Small intestine (tissue), 7 donors: ENCODE measurements at regions not wholly inside any gene's neighbourhood (a gene's known extent, or its start where the extent isn't known, plus 50 kb on each side); places are given as distances from the start of the nearest gene placed in this dataset.
A peak's percentile ranks its signal among the peaks of the same experiment; 100 is the strongest.

Source experiments
- DNase-seq, 2 donors: peaks; one replicate each; pipeline versions ENCODE4 v3.0.0 to v3.0.0-alpha.2; 2013
- FAIRE-seq: peaks from 2 replicates; lab custom pipeline; 2012; peaks lifted over from hg19 to GRCh38; lab: Jason Lieb, UNC
- H3K27ac ChIP-seq, 3 donors: one replicate each; pipeline ENCODE4 v1.5.1; 2013; ENCODE audit warnings: low read length in 2 of 3, mild to moderate bottlenecking in 2 of 3, control low read depth in 1 of 3, inconsistent platforms in 1 of 3, low read depth in 1 of 3, moderate library complexity in 1 of 3
- H3K27me3 ChIP-seq, 3 donors: one replicate each; pipeline ENCODE4 v1.6.1; 2013; ENCODE audit warnings: low read length in 3 of 3, inconsistent platforms in 1 of 3; ENCODE audit not compliant: control insufficient read depth in 3 of 3, insufficient read depth in 3 of 3
- H3K36me3 ChIP-seq, 3 donors: one replicate each; pipeline ENCODE4 v1.6.1; 2013; ENCODE audit warnings: low read length in 3 of 3, inconsistent platforms in 1 of 3, low read depth in 1 of 3, mild to moderate bottlenecking in 1 of 3, moderate library complexity in 1 of 3; ENCODE audit not compliant: control insufficient read depth in 3 of 3, insufficient read depth in 2 of 3
- H3K4me1 ChIP-seq, 3 donors: one replicate each; pipeline ENCODE4 v1.6.1; 2013; ENCODE audit warnings: low read length in 2 of 3, inconsistent platforms in 1 of 3, low read depth in 1 of 3, mild to moderate bottlenecking in 1 of 3, moderate library complexity in 1 of 3; ENCODE audit not compliant: control insufficient read depth in 3 of 3, insufficient read depth in 2 of 3
- H3K4me3 ChIP-seq, 3 donors: one replicate each; pipeline ENCODE4 v1.5.1; 2013; ENCODE audit warnings: low read length in 3 of 3, control low read depth in 1 of 3, inconsistent platforms in 1 of 3, low read depth in 1 of 3, mild to moderate bottlenecking in 1 of 3, moderate library complexity in 1 of 3
- H3K9me3 ChIP-seq, 2 donors: one replicate each; pipeline ENCODE4 v1.6.1; 2013; ENCODE audit warnings: low read depth in 1 of 2, low read length in 1 of 2; ENCODE audit not compliant: control insufficient read depth in 2 of 2, insufficient read depth in 1 of 2
- WGBS, 3 donors: extraction: QIAGEN DNeasy Blood & Tissue Kit; methylation state at CpG; one replicate each; pipeline ENCODE4 v1.1.7; 2013; 5-methylcytosine and 5-hydroxymethylcytosine counted together
- donor health status: healthy with polysubstance abuse.
- donor health status: control.
- donor health status: control.
- donor health status: Bipolar disorder and iron deficiency.
- donor health status: healthy.

GRCh38 chr3:187972454-187972853 is 181.5 kb upstream of the LPP start:
- H3K4me1 ChIP-seq, result peaks cover 0 to 4% (median 0%) of the 10 kb centered on the region in 3 donors
- H3K9me3 ChIP-seq, result peaks cover 0 to under 1% of the 10 kb centered on the region in 2 donors
- no peaks in the 10 kb centered on the region for H3K36me3 ChIP-seq
- no peak overlapping the region for H3K27ac ChIP-seq
- H3K27me3 ChIP-seq, result no peaks in the 10 kb centered on the region
- 65 to 93% (median 82%) methylated on average over 3 of the region's 3 CpGs for WGBS, 3 donors
- no peak overlapping the region for H3K4me3 ChIP-seq
- no peak for FAIRE-seq
- DNase-seq, result no peak

GRCh38 chr3:187973977-187974870 is 179.7 kb upstream of the LPP start:
- Histone ChIP-seq H3K9me3 (peaks cover 0 to 6% of the 10 kb centered on the region in 2 donors), H3K27ac (no peak overlapping the region), H3K27me3 (no peaks in the 10 kb centered on the region), H3K36me3 (no peaks in the 10 kb centered on the region), H3K4me1 (peaks cover 0 to 3% (median 0%) of the 10 kb centered on the region in 3 donors), H3K4me3 (no peak overlapping the region)
- no peak for DNase-seq
- 69 to 82% (median 73%) methylated on average over 9 of the region's 9 CpGs for WGBS, 3 donors
- FAIRE-seq, result no peak

- WGBS, 3 donors, result 21 to 37% (median 24%) methylated on average over 3 of the region's 3 CpGs
- peak in 1 of 2 donors; percentile 37 for DNase-seq
- FAIRE-seq, result no peak
- Histone ChIP-seq H3K4me3 (no peak overlapping the region), H3K4me1 (no peaks in the 10 kb centered on the region), H3K36me3 (no peaks in the 10 kb centered on the region), H3K9me3 (peaks cover 0 to 6% of the 10 kb centered on the region in 2 donors), H3K27me3 (no peaks in the 10 kb centered on the region), H3K27ac (no peak overlapping the region)
Measured at GRCh38 chr3:187974871-187975271, 179.1 kb upstream of the LPP start.

GRCh38 chr3:187975561-187976364 is 178.2 kb upstream of the LPP start:
- Histone ChIP-seq H3K9me3 (peaks cover 0 to 6% of the 10 kb centered on the region in 2 donors), H3K4me3 (no peak overlapping the region), H3K4me1 (no peaks in the 10 kb centered on the region), H3K27me3 (no peaks in the 10 kb centered on the region), H3K36me3 (no peaks in the 10 kb centered on the region), H3K27ac (peak overlapping the region in 1 of 3 donors; percentile 43)
- no peak for DNase-seq
- FAIRE-seq, result no peak
- 69 to 78% (median 78%) methylated on average over 7 of the region's 7 CpGs for WGBS, 3 donors

GRCh38 chr3:187976365-187976900 is 177.5 kb upstream of the LPP start:
- DNase-seq (no peak), FAIRE-seq (no peak)
- Histone ChIP-seq H3K4me1 (no peaks in the 10 kb centered on the region), H3K9me3 (peaks cover 0 to 6% of the 10 kb centered on the region in 2 donors), H3K27me3 (no peaks in the 10 kb centered on the region), H3K36me3 (no peaks in the 10 kb centered on the region), H3K27ac (no peak overlapping the region), H3K4me3 (no peak overlapping the region)
- 83 to 91% (median 88%) methylated on average over 6 of the region's 6 CpGs for WGBS, 3 donors

- H3K27me3 ChIP-seq, result no peaks in the 10 kb centered on the region
- DNase-seq, result no peak
- peaks cover 0 to 6% of the 10 kb centered on the region in 2 donors for H3K9me3 ChIP-seq
- H3K27ac ChIP-seq, result no peak overlapping the region
- no peaks in the 10 kb centered on the region for H3K36me3 ChIP-seq
- H3K4me1 ChIP-seq, result no peaks in the 10 kb centered on the region
- no peak for FAIRE-seq
- 94 to 99% (median 99%) methylated on average over 4 of the region's 4 CpGs for WGBS, 3 donors
- no peak overlapping the region for H3K4me3 ChIP-seq
Measured at GRCh38 chr3:187977659-187978058, 176.3 kb upstream of the LPP start.

GRCh38 chr3:187978433-187979011 is 175.4 kb upstream of the LPP start:
- no peak overlapping the region for H3K27ac ChIP-seq
- DNase-seq (no peak), FAIRE-seq (no peak)
- H3K4me1 ChIP-seq, result no peaks in the 10 kb centered on the region
- H3K9me3 ChIP-seq, result peaks cover 0 to 6% of the 10 kb centered on the region in 2 donors
- WGBS, 3 donors, result 70 to 72% (median 70%) methylated on average over 5 of the region's 5 CpGs
- H3K27me3 ChIP-seq, result no peaks in the 10 kb centered on the region
- H3K36me3 ChIP-seq, result no peaks in the 10 kb centered on the region
- H3K4me3 ChIP-seq, result no peak overlapping the region

GRCh38 chr3:187979564-187979963 is 174.4 kb upstream of the LPP start:
- 71 to 87% (median 76%) methylated on average over 2 of the region's 2 CpGs for WGBS, 3 donors
- H3K4me3 ChIP-seq, result no peak overlapping the region
- no peaks in the 10 kb centered on the region for H3K36me3 ChIP-seq
- peaks cover 0 to 6% of the 10 kb centered on the region in 2 donors for H3K9me3 ChIP-seq
- no peak for DNase-seq
- H3K4me1 ChIP-seq, result no peaks in the 10 kb centered on the region
- no peak for FAIRE-seq
- no peaks in the 10 kb centered on the region for H3K27me3 ChIP-seq
- no peak overlapping the region for H3K27ac ChIP-seq
